Ishikawa (cell line): ENCODE measurements at regions not wholly inside any gene's neighbourhood (a gene's known extent, or its start where the extent isn't known, plus 50 kb on each side); places are given as distances from the start of the nearest gene placed in this dataset.

Experiments
- CEBPB ChIP-seq: IDR thresholded peaks from 2 replicates; pipeline ENCODE4 v1.6.1; 2012
- CREB1 ChIP-seq: IDR thresholded peaks from 2 replicates; pipeline ENCODE4 v1.6.1; 2012; ENCODE audit warnings: low read depth
- EGR1 ChIP-seq: IDR thresholded peaks from 2 replicates; pipeline ENCODE4 v1.6.1; 2012
- EP300 ChIP-seq: IDR thresholded peaks from 2 replicates; pipeline ENCODE4 v1.6.1; 2012; ENCODE audit warnings: borderline replicate concordance
- FOXM1 ChIP-seq: IDR thresholded peaks from 2 replicates; pipeline ENCODE4 v1.6.1; 2012; ENCODE audit warnings: low read depth, borderline replicate concordance
- MAX ChIP-seq: IDR thresholded peaks from 2 replicates; pipeline ENCODE4 v1.6.1; 2012
- NFIC ChIP-seq: IDR thresholded peaks from 2 replicates; pipeline ENCODE4 v1.6.1; 2012
- RAD21 ChIP-seq: IDR thresholded peaks from 2 replicates; pipeline ENCODE4 v1.6.1; 2012; ENCODE audit warnings: low read depth
- REST ChIP-seq: IDR thresholded peaks from 2 replicates; pipeline ENCODE4 v1.6.1; 2012; ENCODE audit warnings: low read depth, mild to moderate bottlenecking
- TAF1 ChIP-seq: IDR thresholded peaks from 2 replicates; pipeline ENCODE4 v1.6.1; 2012; ENCODE audit warnings: low read depth, mild to moderate bottlenecking
- TCF12 ChIP-seq: IDR thresholded peaks from 2 replicates; pipeline ENCODE4 v1.6.1; 2012; ENCODE audit warnings: low read depth
- TEAD4 ChIP-seq: IDR thresholded peaks from 2 replicates; pipeline ENCODE4 v1.6.1; 2012
- USF1 ChIP-seq: IDR thresholded peaks from 2 replicates; pipeline ENCODE4 v1.6.1; 2012
- YY1 ChIP-seq: IDR thresholded peaks from 2 replicates; pipeline ENCODE4 v1.6.1; 2012; ENCODE audit warnings: low read depth
- ZBTB7A ChIP-seq: IDR thresholded peaks from 2 replicates; pipeline ENCODE4 v1.6.1; 2012; ENCODE audit warnings: low read depth

DNA sequence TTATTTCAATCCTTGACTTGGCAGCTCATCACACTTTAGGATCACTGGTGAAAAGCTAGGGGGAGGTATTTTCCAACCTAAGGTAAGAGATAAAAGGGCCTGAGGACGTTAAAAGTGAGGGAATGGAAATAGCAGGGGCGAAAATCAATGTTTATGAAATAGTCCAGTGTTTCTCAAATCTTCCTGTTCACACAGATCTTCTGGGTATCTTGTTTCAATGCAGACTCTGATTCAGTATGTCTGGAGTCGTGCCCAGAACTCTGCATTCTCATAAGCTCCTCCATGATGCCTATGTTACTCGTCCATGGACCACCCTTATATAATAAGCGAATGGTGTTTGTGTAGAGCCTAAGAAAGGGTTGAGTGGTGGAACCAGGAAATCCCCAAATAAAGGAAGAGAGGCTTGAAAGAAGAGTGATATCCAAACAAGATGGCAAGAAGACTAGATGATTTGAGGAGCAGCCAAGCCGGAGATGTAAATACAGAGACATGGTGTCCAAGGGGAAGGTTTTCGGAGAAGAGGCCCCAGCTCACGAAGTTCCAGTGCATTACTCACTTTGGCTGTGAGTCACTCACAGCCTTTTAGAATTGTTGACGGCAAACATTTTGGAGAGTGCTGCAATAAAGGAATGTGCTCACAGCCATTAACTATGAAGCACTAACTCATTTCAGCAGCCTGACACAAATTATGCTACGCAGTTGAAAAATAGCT is 215.6 kb upstream of the PPARGC1A start:
- no peak for TF ChIP-seq RAD21
- TF ChIP-seq REST = no peak
- TF ChIP-seq YY1 = no peak
- TF ChIP-seq CEBPB = no peak
- TF ChIP-seq TEAD4 = no peak
- no peak for TF ChIP-seq TAF1
- no peak for TF ChIP-seq MAX
- no peak for TF ChIP-seq CREB1
- TF ChIP-seq EP300 = no peak
- TF ChIP-seq TCF12 = no peak
- TF ChIP-seq FOXM1 = no peak
- TF ChIP-seq NFIC = no peak

GRCh38 chr4:24104158-24104565 is 214.3 kb upstream of the PPARGC1A start:
- TF ChIP-seq TEAD4 = no peak
- no peak for TF ChIP-seq NFIC
- TF ChIP-seq REST = no peak
- no peak for TF ChIP-seq EP300
- no peak for TF ChIP-seq MAX
- TF ChIP-seq TAF1 = no peak
- no peak for TF ChIP-seq YY1
- TF ChIP-seq ZBTB7A = no peak
- TF ChIP-seq FOXM1 = no peak
- TF ChIP-seq RAD21 = no peak
- no peak for TF ChIP-seq CREB1
- no peak for TF ChIP-seq EGR1
- TF ChIP-seq USF1 = no peak
- no peak for TF ChIP-seq TCF12
- TF ChIP-seq CEBPB = no peak

- TF ChIP-seq USF1 (no peak), EGR1 (no peak), TEAD4 (no peak), CEBPB (no peak), REST (no peak), NFIC (no peak), CREB1 (no peak), RAD21 (no peak), FOXM1 (no peak), EP300 (no peak), YY1 (no peak), ZBTB7A (no peak), MAX (no peak), TAF1 (no peak), TCF12 (no peak)
Observed at GRCh38 chr4:24103434-24104157, 213.7 kb upstream of the PPARGC1A start.
